HepG2 (cell line): ENCODE measurements at regions not wholly inside any gene's neighbourhood (a gene's known extent, or its start where the extent isn't known, plus 50 kb on each side); places are given as distances from the start of the nearest gene placed in this dataset.

ENCODE experiments used
- ATAC-seq: fragments of 200-7000 bp; cut with Tn5 transposase; 3 replicates; pipeline ENCODE4 v1.9.1; 2020; ENCODE audit warnings: mild to moderate bottlenecking, moderate library complexity
- BruUV-seq: library from RNA; stranded (reverse); fragments of 400-500 nt; replicated peaks from 2 replicates; lab custom pipeline; 2021; lab: Mats Ljungman, UMichigan
- CTCF ChIA-PET: fragments of 300-600 bp; formaldehyde crosslinking; extraction: SDS; loops from one replicate; lab custom pipeline; 2021; ENCODE audit warnings: low total read pairs, inconsistent platforms, low intra/inter-chr PET ratio; lab: Yijun Ruan, JAX
- POLR2A ChIA-PET: fragments of 350-600 bp; sonication (Branson Sonifier 250); formaldehyde crosslinking; loops from one replicate; lab custom pipeline; 2020; ENCODE audit warnings: antibody characterized with exemption, inconsistent platforms; lab: Yijun Ruan, JAX
- DNase-seq: peaks from one replicate; pipeline ENCODE4 v3.0.0-alpha.2; 2015; ENCODE audit warnings: low spot score
- FAIRE-seq: peaks from 3 replicates; lab custom pipeline; 2011; peaks lifted over from hg19 to GRCh38; lab: Jason Lieb, UNC
- H2AFZ ChIP-seq: one replicate; pipeline ENCODE4 v1.6.1; 2011; ENCODE audit warnings: low read length, inconsistent platforms
- H3K27ac ChIP-seq: fragments of 300-600 bp; 3 replicates; pipeline ENCODE4 v1.8.0; 2011; ENCODE audit warnings: mixed run types, mild to moderate bottlenecking, mixed read lengths, low read length, inconsistent platforms; ENCODE audit not compliant: insufficient read depth; ENCODE audit errors: extremely low read length
- H3K27me3 ChIP-seq, 2 experiments: fragments of 200-600 bp in 1 of 2; 2 replicates in 1 of 2; 3 replicates in 1 of 2; pipeline versions ENCODE4 v1.6.0 to v1.8.0; 2011; ENCODE audit warnings: low read length in 2 of 2, mild to moderate bottlenecking in 2 of 2, moderate library complexity in 2 of 2, inconsistent platforms in 1 of 2; ENCODE audit not compliant: insufficient read depth in 2 of 2, control insufficient read depth in 1 of 2
- H3K36me3 ChIP-seq, 2 experiments: fragments of 200-600 bp in 1 of 2; replicated peaks in 1 of 2; 2 replicates in 1 of 2; 3 replicates in 1 of 2; pipeline versions ENCODE4 v1.5.1 to v1.8.0; 2011; ENCODE audit warnings: low read length in 2 of 2, inconsistent platforms in 1 of 2; ENCODE audit not compliant: insufficient read depth in 2 of 2, control insufficient read depth in 1 of 2
- H3K4me1 ChIP-seq: 2 replicates; pipeline ENCODE4 v1.5.1; 2012; ENCODE audit warnings: low read length, inconsistent platforms; ENCODE audit not compliant: insufficient read depth
- H3K4me2 ChIP-seq: 2 replicates; pipeline ENCODE4 v1.6.0; 2011; ENCODE audit warnings: low read depth, low read length, inconsistent platforms
- H3K4me3 ChIP-seq, 3 experiments: fragments of 200-600 bp in 1 of 3; sonication (generic), shearing (Covaris generic) in 1 of 3; replicated peaks in 1 of 3; 2 replicates each; pipeline ENCODE4 v1.5.1; 2011 to 2016; ENCODE audit warnings: low read length in 3 of 3, inconsistent platforms in 2 of 3, low read depth in 2 of 3, mild to moderate bottlenecking in 2 of 3, control low read depth in 1 of 3, mixed read lengths in 1 of 3; ENCODE audit not compliant: insufficient read depth in 1 of 3
- H3K79me2 ChIP-seq: one replicate; pipeline ENCODE4 v1.6.1; 2011; ENCODE audit warnings: low read length, inconsistent platforms; ENCODE audit not compliant: insufficient read depth
- H3K9ac ChIP-seq: 2 replicates; pipeline ENCODE4 v1.6.0; 2011; ENCODE audit warnings: mild to moderate bottlenecking, low read depth, low read length, inconsistent platforms; ENCODE audit not compliant: insufficient read depth
- H3K9me3 ChIP-seq: 2 replicates; pipeline ENCODE4 v1.5.1; 2012; ENCODE audit warnings: mild to moderate bottlenecking, low read length
- H4K20me1 ChIP-seq: 2 replicates; pipeline ENCODE4 v1.6.0; 2011; ENCODE audit warnings: inconsistent platforms, mild to moderate bottlenecking, low read length, moderate library complexity; ENCODE audit not compliant: insufficient read depth
- MLX ChIP-seq: IDR thresholded peaks from 2 replicates; pipeline ENCODE4 v1.6.1; 2016
- NFYC ChIP-seq: IDR thresholded peaks from 2 replicates; pipeline ENCODE4 v1.6.1; 2016; ENCODE audit warnings: missing genetic modification reagents, missing compliant biosample characterization
- SMARCE1 ChIP-seq: fragments of 450-650 bp; IDR thresholded peaks from 2 replicates; pipeline ENCODE4 v1.6.1; 2017; ENCODE audit warnings: borderline replicate concordance
- SOX13 ChIP-seq, 3 experiments: fragments of 450-650 bp in 1 of 3; sonication (generic) in 1 of 3; formaldehyde crosslinking in 1 of 3; IDR thresholded peaks in 2 of 3; conservative IDR thresholded peaks in 1 of 3; 2 replicates each; pipeline versions ENCODE4 v1.5.0 to v1.6.1; 2016 to 2020; ENCODE audit warnings: antibody characterized with exemption in 1 of 3, mild to moderate bottlenecking in 1 of 3, missing compliant biosample characterization in 1 of 3, missing genetic modification reagents in 1 of 3, moderate library complexity in 1 of 3
- ZBTB26 ChIP-seq: IDR thresholded peaks from 2 replicates; pipeline ENCODE4 v1.6.1; 2016; ENCODE audit warnings: missing compliant biosample characterization, missing genetic modification reagents, borderline replicate concordance
- ZBTB46 ChIP-seq: sonication (generic); formaldehyde crosslinking; IDR thresholded peaks from 2 replicates; pipeline ENCODE4 v1.4.0; 2020; ENCODE audit warnings: mild to moderate bottlenecking, missing genetic modification reagents, borderline replicate concordance
- ZFP62 ChIP-seq: sonication (generic); formaldehyde crosslinking; IDR thresholded peaks from 2 replicates; pipeline ENCODE4 v1.4.0; 2020; ENCODE audit warnings: missing genetic modification reagents
- ZUFSP ChIP-seq: sonication (generic); formaldehyde crosslinking; IDR thresholded peaks from 2 replicates; pipeline ENCODE4 v1.9.0; 2021; ENCODE audit warnings: missing genetic modification reagents, mild to moderate bottlenecking, borderline replicate concordance
- WGBS: methylation state at CpG from one replicate; pipeline ENCODE4 v1.1.6; 2017; ENCODE audit warnings: low lambda C conversion rate; 5-methylcytosine and 5-hydroxymethylcytosine counted together
- in situ Hi-C: cut with HindIII; loops from 2 replicates; pipeline ENCODE4 v1.10.0; 2017; ENCODE audit warnings: low pct_unique_long_range_greater_than_20kb; ENCODE audit not compliant: extremely low pct_ligation_motif_present
- intact Hi-C: fragments of 100-400 bp; cut with micrococcal nuclease; formaldehyde crosslinking; loops from one replicate; pipeline ENCODE4 v1.10.0; 2022; ENCODE audit not compliant: unreplicated experiment
- TF ChIP-seq, protein P1 (sequence below), 2 experiments: fragments of 450-650 bp in 1 of 2; sonication (generic) in 1 of 2; formaldehyde crosslinking; IDR thresholded peaks; 2 replicates each; pipeline versions ENCODE4 v1.5.0 to v1.8.0; 2020 to 2022; ENCODE audit warnings: mild to moderate bottlenecking in 1 of 2, missing genetic modification reagents in 1 of 2
- TF ChIP-seq, protein P2 (sequence below): sonication (generic); formaldehyde crosslinking; IDR thresholded peaks from 2 replicates; pipeline ENCODE4 v1.4.0; 2020; ENCODE audit warnings: missing genetic modification reagents, borderline replicate concordance
- TF ChIP-seq, protein P3 (sequence below): sonication (generic); formaldehyde crosslinking; IDR thresholded peaks from 2 replicates; pipeline ENCODE4 v1.8.0; 2022; ENCODE audit warnings: low read depth, missing genetic modification reagents

DNA sequence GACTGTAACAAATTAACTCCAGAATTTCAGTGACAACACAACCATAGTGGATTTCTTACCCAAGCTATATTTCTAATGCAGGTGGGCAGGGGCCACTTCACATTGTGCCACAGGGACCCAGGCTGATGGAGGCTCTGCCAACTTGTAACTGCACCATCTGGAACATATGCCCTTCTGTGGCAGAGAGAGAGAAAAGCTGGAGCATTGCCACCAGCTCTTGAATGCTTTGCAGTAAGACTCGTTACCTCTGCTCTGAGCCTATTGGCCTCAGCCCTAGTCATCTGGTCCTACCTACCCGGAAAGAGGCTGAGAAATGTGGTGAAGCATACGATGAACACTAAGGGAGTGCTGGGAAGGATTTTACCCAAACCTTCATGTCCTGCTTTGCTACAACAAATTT lies 587.1 kb downstream of the ZNF385D start (continued):
- TF ChIP-seq, protein P1, sequence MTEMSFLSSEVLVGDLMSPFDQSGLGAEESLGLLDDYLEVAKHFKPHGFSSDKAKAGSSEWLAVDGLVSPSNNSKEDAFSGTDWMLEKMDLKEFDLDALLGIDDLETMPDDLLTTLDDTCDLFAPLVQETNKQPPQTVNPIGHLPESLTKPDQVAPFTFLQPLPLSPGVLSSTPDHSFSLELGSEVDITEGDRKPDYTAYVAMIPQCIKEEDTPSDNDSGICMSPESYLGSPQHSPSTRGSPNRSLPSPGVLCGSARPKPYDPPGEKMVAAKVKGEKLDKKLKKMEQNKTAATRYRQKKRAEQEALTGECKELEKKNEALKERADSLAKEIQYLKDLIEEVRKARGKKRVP (CRISPR knock-in tag; IDR thresholded peaks at IDR 0.05), result no peak

DNA sequence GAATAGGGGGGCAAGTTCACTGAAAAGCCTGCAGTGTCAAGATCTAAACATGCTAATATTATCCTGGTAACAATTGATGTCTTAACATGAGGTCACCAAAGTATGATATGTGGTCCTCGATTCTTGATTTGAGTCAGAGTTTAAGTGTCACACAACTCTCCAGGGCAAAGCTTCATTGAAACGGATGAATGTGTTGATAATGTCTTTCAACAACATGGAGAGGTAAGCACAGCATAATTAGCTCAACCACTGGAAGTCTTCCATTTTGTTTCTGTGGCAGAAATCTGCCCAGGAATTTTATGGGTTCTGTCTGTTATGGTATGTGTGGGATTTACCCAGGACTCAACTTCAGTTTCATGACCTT lies 591.5 kb downstream of the ZNF385D start:
- no peaks in the 10 kb centered on the region for H3K36me3 ChIP-seq
- no peaks in the 10 kb centered on the region for H3K27me3 ChIP-seq
- no peak overlapping the region for H3K4me2 ChIP-seq
- BruUV-seq, result no TSS peak
- H3K9me3 ChIP-seq, result peaks cover 93% of the 10 kb centered on the region
- 0% methylated on average over 2 of the region's 2 CpGs for WGBS
- CTCF ChIA-PET, result no interaction called here
- ATAC-seq (no peak), DNase-seq (no peak), FAIRE-seq (no peak)
- no peak overlapping the region for H3K4me3 ChIP-seq
- in situ Hi-C loops, result no loop called here
- POLR2A ChIA-PET, result no interaction called here
- H3K9ac ChIP-seq, result no peak overlapping the region
- no peaks in the 10 kb centered on the region for H4K20me1 ChIP-seq
- H2AFZ ChIP-seq, result no peak overlapping the region
- H3K27ac ChIP-seq, result no peak overlapping the region
- no peaks in the 10 kb centered on the region for H3K4me1 ChIP-seq
- no peaks in the 10 kb centered on the region for H3K79me2 ChIP-seq
- intact Hi-C loops, result no loop called here
- TF ChIP-seq ZBTB26 (CRISPR knock-in tag) (no peak), SMARCE1 (no peak), ZBTB46 (CRISPR knock-in tag) (no peak), SOX13 (IDR thresholded peaks at IDR 0.05) (no peak), SOX13 (CRISPR knock-in tag; conservative IDR thresholded peaks at IDR 0.05 in 1 of 2, IDR thresholded peaks at IDR 0.05 in 1 of 2) (no peak), MLX (CRISPR knock-in tag) (no peak), NFYC (CRISPR knock-in tag) (no peak), ZUFSP (CRISPR knock-in tag) (no peak), ZFP62 (CRISPR knock-in tag) (no peak)
- TF ChIP-seq, protein P2, sequence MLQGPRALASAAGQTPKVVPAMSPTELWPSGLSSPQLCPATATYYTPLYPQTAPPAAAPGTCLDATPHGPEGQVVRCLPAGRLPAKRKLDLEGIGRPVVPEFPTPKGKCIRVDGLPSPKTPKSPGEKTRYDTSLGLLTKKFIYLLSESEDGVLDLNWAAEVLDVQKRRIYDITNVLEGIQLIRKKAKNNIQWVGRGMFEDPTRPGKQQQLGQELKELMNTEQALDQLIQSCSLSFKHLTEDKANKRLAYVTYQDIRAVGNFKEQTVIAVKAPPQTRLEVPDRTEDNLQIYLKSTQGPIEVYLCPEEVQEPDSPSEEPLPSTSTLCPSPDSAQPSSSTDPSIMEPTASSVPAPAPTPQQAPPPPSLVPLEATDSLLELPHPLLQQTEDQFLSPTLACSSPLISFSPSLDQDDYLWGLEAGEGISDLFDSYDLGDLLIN (CRISPR knock-in tag), result no peak
- TF ChIP-seq, protein P3, sequence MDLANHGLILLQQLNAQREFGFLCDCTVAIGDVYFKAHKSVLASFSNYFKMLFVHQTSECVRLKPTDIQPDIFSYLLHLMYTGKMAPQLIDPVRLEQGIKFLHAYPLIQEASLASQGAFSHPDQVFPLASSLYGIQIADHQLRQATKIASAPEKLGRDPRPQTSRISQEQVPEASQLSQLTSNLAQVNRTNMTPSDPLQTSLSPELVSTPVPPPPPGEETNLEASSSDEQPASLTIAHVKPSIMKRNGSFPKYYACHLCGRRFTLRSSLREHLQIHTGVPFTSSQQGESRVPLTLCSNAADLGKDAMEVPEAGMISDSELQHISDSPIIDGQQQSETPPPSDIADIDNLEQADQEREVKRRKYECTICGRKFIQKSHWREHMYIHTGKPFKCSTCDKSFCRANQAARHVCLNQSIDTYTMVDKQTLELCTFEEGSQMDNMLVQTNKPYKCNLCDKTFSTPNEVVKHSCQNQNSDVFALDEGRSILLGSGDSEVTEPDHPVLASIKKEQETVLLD (CRISPR knock-in tag), result no peak
